ENCODE measurements at regions not wholly inside any gene's neighbourhood (a gene's known extent, or its start where the extent isn't known, plus 50 kb on each side); places are given as distances from the start of the nearest gene placed in this dataset.
A peak's percentile ranks its signal among the peaks of the same experiment; 100 is the strongest.

- Histone ChIP-seq H3K36me3 (no peaks in the 10 kb centered on the region), H3K4me1 (no peaks in the 10 kb centered on the region), H3K4me3 (no peak overlapping the region), H3K9me3 (replicated peaks) (no peaks in the 10 kb centered on the region), H3K27me3 (peaks cover 26% of the 10 kb centered on the region), H3K27ac (no peak overlapping the region)
- no peak for DNase-seq
These were observed 90.2 kb upstream of the RPL38 start for GRCh38 chr17:74113326-74113725.

GRCh38 chr17:74113952-74114351 is 89.5 kb upstream of the RPL38 start:
- Histone ChIP-seq H3K9me3 (replicated peaks) (no peaks in the 10 kb centered on the region), H3K27me3 (peaks cover 32% of the 10 kb centered on the region), H3K36me3 (no peaks in the 10 kb centered on the region), H3K27ac (no peak overlapping the region), H3K4me3 (no peak overlapping the region), H3K4me1 (no peaks in the 10 kb centered on the region)
- no peak for DNase-seq

- no peak overlapping the region for H3K4me3 ChIP-seq
- H3K9me3 ChIP-seq (replicated peaks): no peaks in the 10 kb centered on the region
- no peaks in the 10 kb centered on the region for H3K36me3 ChIP-seq
- H3K27me3 ChIP-seq: peaks cover 42% of the 10 kb centered on the region
- no peaks in the 10 kb centered on the region for H3K4me1 ChIP-seq
- DNase-seq: no peak
- H3K27ac ChIP-seq: no peak overlapping the region
These were observed 88.5 kb upstream of the RPL38 start for GRCh38 chr17:74114881-74115470.

- no peak for DNase-seq
- H3K27me3 ChIP-seq: peaks cover 43% of the 10 kb centered on the region
- no peaks in the 10 kb centered on the region for H3K36me3 ChIP-seq
- H3K4me1 ChIP-seq: no peaks in the 10 kb centered on the region
- no peak overlapping the region for H3K27ac ChIP-seq
- H3K9me3 ChIP-seq (replicated peaks): no peaks in the 10 kb centered on the region
- H3K4me3 ChIP-seq: no peak overlapping the region
These were observed 87.9 kb upstream of the RPL38 start for GRCh38 chr17:74115586-74115985.

GRCh38 chr17:74116087-74116717 is 87.3 kb upstream of the RPL38 start:
- no peak overlapping the region for H3K4me3 ChIP-seq
- no peaks in the 10 kb centered on the region for H3K4me1 ChIP-seq
- H3K27ac ChIP-seq: no peak overlapping the region
- no peaks in the 10 kb centered on the region for H3K36me3 ChIP-seq
- peaks cover 43% of the 10 kb centered on the region for H3K27me3 ChIP-seq
- H3K9me3 ChIP-seq (replicated peaks): no peaks in the 10 kb centered on the region
- DNase-seq: no peak

- peaks cover 43% of the 10 kb centered on the region for H3K27me3 ChIP-seq
- H3K27ac ChIP-seq: no peak overlapping the region
- no peaks in the 10 kb centered on the region for H3K36me3 ChIP-seq
- no peaks in the 10 kb centered on the region for H3K4me1 ChIP-seq
- DNase-seq: no peak
- H3K9me3 ChIP-seq (replicated peaks): no peaks in the 10 kb centered on the region
- no peak overlapping the region for H3K4me3 ChIP-seq
These were observed 86.3 kb upstream of the RPL38 start for GRCh38 chr17:74117087-74117698.

- Histone ChIP-seq H3K4me3 (no peak overlapping the region), H3K27me3 (peaks cover 43% of the 10 kb centered on the region), H3K36me3 (no peaks in the 10 kb centered on the region), H3K9me3 (replicated peaks) (no peaks in the 10 kb centered on the region), H3K27ac (no peak overlapping the region), H3K4me1 (no peaks in the 10 kb centered on the region)
- DNase-seq: no peak
These were observed 85.5 kb upstream of the RPL38 start for GRCh38 chr17:74117999-74118421.

- DNase-seq: peak in 1 of 2 experiments; percentile 22
- H3K27me3 ChIP-seq: peaks cover 43% of the 10 kb centered on the region
These were observed 85.0 kb upstream of the RPL38 start for GRCh38 chr17:74118504-74118903.

GRCh38 chr17:74119049-74119580 is 84.4 kb upstream of the RPL38 start:
- H3K4me3 ChIP-seq: no peak overlapping the region
- peaks cover 43% of the 10 kb centered on the region for H3K27me3 ChIP-seq
- DNase-seq: no peak
- no peaks in the 10 kb centered on the region for H3K36me3 ChIP-seq
- H3K27ac ChIP-seq: no peak overlapping the region
- H3K9me3 ChIP-seq (replicated peaks): no peaks in the 10 kb centered on the region
- H3K4me1 ChIP-seq: peaks cover 3% of the 10 kb centered on the region; the same call in 1 of the 2 replicates

More at GRCh38 chr17:74118504-74118903, 85.0 kb upstream of the RPL38 start:
- Histone ChIP-seq H3K36me3 (no peaks in the 10 kb centered on the region), H3K27ac (no peak overlapping the region), H3K4me1 (peaks cover 3% of the 10 kb centered on the region; the same call in 1 of the 2 replicates), H3K4me3 (no peak overlapping the region), H3K9me3 (replicated peaks) (no peaks in the 10 kb centered on the region)

- Histone ChIP-seq H3K9me3 (replicated peaks) (no peaks in the 10 kb centered on the region), H3K36me3 (no peaks in the 10 kb centered on the region), H3K4me3 (no peak overlapping the region), H3K27me3 (peaks cover 41% of the 10 kb centered on the region), H3K4me1 (peaks cover 3% of the 10 kb centered on the region; the same call in 1 of the 2 replicates), H3K27ac (no peak overlapping the region)
- DNase-seq: no peak
These were observed 83.5 kb upstream of the RPL38 start for GRCh38 chr17:74119965-74120364.

GRCh38 chr17:74123350-74123749 is 80.1 kb upstream of the RPL38 start:
- peak in 1 of 2 experiments; percentile 18 for DNase-seq
- H3K9me3 ChIP-seq (replicated peaks): no peaks in the 10 kb centered on the region

GRCh38 chr17:74123866-74124444 is 79.5 kb upstream of the RPL38 start:
- H3K27ac ChIP-seq: no peak overlapping the region
- DNase-seq: no peak
- peaks cover 11% of the 10 kb centered on the region; the same call in 1 of the 2 replicates for H3K27me3 ChIP-seq
- no peak overlapping the region for H3K4me3 ChIP-seq
- H3K4me1 ChIP-seq: peaks cover 3% of the 10 kb centered on the region; the same call in 1 of the 2 replicates
- no peaks in the 10 kb centered on the region for H3K9me3 ChIP-seq (replicated peaks)
- no peaks in the 10 kb centered on the region for H3K36me3 ChIP-seq

More at GRCh38 chr17:74123350-74123749, 80.1 kb upstream of the RPL38 start:
- Histone ChIP-seq H3K4me3 (no peak overlapping the region), H3K36me3 (no peaks in the 10 kb centered on the region), H3K27me3 (peaks cover 18% of the 10 kb centered on the region), H3K4me1 (peaks cover 3% of the 10 kb centered on the region; the same call in 1 of the 2 replicates), H3K27ac (no peak overlapping the region)

- no peak for DNase-seq
- no peaks in the 10 kb centered on the region; the same call in 1 of the 2 replicates for H3K27me3 ChIP-seq
- H3K36me3 ChIP-seq: no peaks in the 10 kb centered on the region
- H3K4me1 ChIP-seq: peaks cover 3% of the 10 kb centered on the region; the same call in 1 of the 2 replicates
- H3K9me3 ChIP-seq (replicated peaks): no peaks in the 10 kb centered on the region
- H3K4me3 ChIP-seq: no peak overlapping the region
- H3K27ac ChIP-seq: no peak overlapping the region
These were observed 78.3 kb upstream of the RPL38 start for GRCh38 chr17:74125156-74125555.

GRCh38 chr17:74126179-74126900 is 77.1 kb upstream of the RPL38 start:
- no peak overlapping the region for H3K4me3 ChIP-seq
- no peaks in the 10 kb centered on the region for H3K36me3 ChIP-seq
- H3K9me3 ChIP-seq (replicated peaks): no peaks in the 10 kb centered on the region
- DNase-seq: no peak
- no peak overlapping the region for H3K27ac ChIP-seq
- 0 out of 2 replicates have a peak, but pooled peaks cover 4% of the 10 kb centered on the region for H3K27me3 ChIP-seq
- peaks cover 3% of the 10 kb centered on the region; the same call in 1 of the 2 replicates for H3K4me1 ChIP-seq

Data from SJCRH30 (cell line).